Calu3 (cell line): ENCODE measurements at regions not wholly inside any gene's neighbourhood (a gene's known extent, or its start where the extent isn't known, plus 50 kb on each side); places are given as distances from the start of the nearest gene placed in this dataset.

Experiments
- BruUV-seq: library from RNA; stranded (reverse); fragments of 400-500 nt; replicated peaks from 2 replicates; lab custom pipeline; 2021; lab: Mats Ljungman, UMichigan
- CTCF ChIA-PET: fragments of 300-600 bp; sonication (Branson Sonifier 250); formaldehyde crosslinking; loops from one replicate; lab custom pipeline; 2022; ENCODE audit warnings: antibody characterized with exemption; lab: Charles Lee
- DNase-seq: peaks from one replicate; pipeline ENCODE4 v3.0.0; 2022
- H3K27ac Mint-ChIP-seq: one replicate; pipeline ENCODE4 v1.8.0; 2022; ENCODE audit warnings: mixed read lengths; ENCODE audit not compliant: unreplicated experiment
- H3K27me3 Mint-ChIP-seq: one replicate; pipeline ENCODE4 v1.8.0; 2022; ENCODE audit warnings: mixed read lengths; ENCODE audit not compliant: unreplicated experiment
- H3K36me3 Mint-ChIP-seq: one replicate; pipeline ENCODE4 v1.8.0; 2022; ENCODE audit warnings: mild to moderate bottlenecking, moderate library complexity, mixed read lengths; ENCODE audit not compliant: insufficient read depth, unreplicated experiment
- H3K4me1 Mint-ChIP-seq: one replicate; pipeline ENCODE4 v1.8.0; 2022; ENCODE audit warnings: mild to moderate bottlenecking, low read depth, mixed read lengths; ENCODE audit not compliant: unreplicated experiment
- H3K4me3 Mint-ChIP-seq: one replicate; pipeline ENCODE4 v1.8.0; 2022; ENCODE audit warnings: mild to moderate bottlenecking, low read depth, moderate library complexity, mixed read lengths; ENCODE audit not compliant: unreplicated experiment
- H3K9me3 Mint-ChIP-seq: one replicate; pipeline ENCODE4 v1.8.0; 2022; ENCODE audit warnings: low read depth, mixed read lengths; ENCODE audit not compliant: unreplicated experiment
- CTCF ChIP-seq: fragments of 200-600 bp; IDR thresholded peaks from one replicate; pipeline ENCODE4 v1.8.0; 2022; ENCODE audit warnings: antibody characterized with exemption; ENCODE audit not compliant: unreplicated experiment
- intact Hi-C: fragments of 100-400 bp; cut with micrococcal nuclease; formaldehyde crosslinking; loops from one replicate; pipeline ENCODE4 v1.10.0; 2022; ENCODE audit not compliant: unreplicated experiment

- no peaks in the 10 kb centered on the region for H3K9me3 Mint-ChIP-seq
- H3K36me3 Mint-ChIP-seq = no peaks in the 10 kb centered on the region
- H3K27me3 Mint-ChIP-seq = no peaks in the 10 kb centered on the region
- CTCF ChIA-PET = no interaction called here
- no peak for DNase-seq
- no peak for TF ChIP-seq CTCF
- no peaks in the 10 kb centered on the region for H3K4me1 Mint-ChIP-seq
- BruUV-seq = no TSS peak
- no peak overlapping the region for H3K27ac Mint-ChIP-seq
- intact Hi-C loops = no loop called here
- no peak overlapping the region for H3K4me3 Mint-ChIP-seq
Measured at GRCh38 chr2:144875290-144875969, 355.5 kb upstream of the ZEB2 start.

- Mint-ChIP-seq H3K36me3 (no peaks in the 10 kb centered on the region), H3K4me1 (no peaks in the 10 kb centered on the region), H3K9me3 (no peaks in the 10 kb centered on the region), H3K27ac (no peak overlapping the region), H3K27me3 (no peaks in the 10 kb centered on the region), H3K4me3 (no peak overlapping the region)
- intact Hi-C loops = no loop called here
- DNase-seq = no peak
- CTCF ChIA-PET = no interaction called here
- no TSS peak for BruUV-seq
- TF ChIP-seq CTCF = no peak
Measured at GRCh38 chr2:144865670-144866069, 345.8 kb upstream of the ZEB2 start.

- intact Hi-C loops = no loop called here
- no peak overlapping the region for H3K27ac Mint-ChIP-seq
- DNase-seq = no peak
- no peaks in the 10 kb centered on the region for H3K27me3 Mint-ChIP-seq
- H3K4me1 Mint-ChIP-seq = no peaks in the 10 kb centered on the region
- H3K36me3 Mint-ChIP-seq = no peaks in the 10 kb centered on the region
- no TSS peak for BruUV-seq
- no peaks in the 10 kb centered on the region for H3K9me3 Mint-ChIP-seq
- no peak for TF ChIP-seq CTCF
- CTCF ChIA-PET = no interaction called here
- H3K4me3 Mint-ChIP-seq = no peak overlapping the region
Measured at GRCh38 chr2:144859716-144860115, 339.8 kb upstream of the ZEB2 start.

GRCh38 chr2:144858211-144858610 is 338.3 kb upstream of the ZEB2 start:
- no peak overlapping the region for H3K27ac Mint-ChIP-seq
- no peaks in the 10 kb centered on the region for H3K27me3 Mint-ChIP-seq
- no peak for DNase-seq
- CTCF ChIA-PET = no interaction called here
- H3K4me3 Mint-ChIP-seq = no peak overlapping the region
- no peak for TF ChIP-seq CTCF
- no TSS peak for BruUV-seq
- peaks cover 3% of the 10 kb centered on the region for H3K9me3 Mint-ChIP-seq
- intact Hi-C loops = no loop called here
- no peaks in the 10 kb centered on the region for H3K36me3 Mint-ChIP-seq
- H3K4me1 Mint-ChIP-seq = no peaks in the 10 kb centered on the region
